Fibroblast of skin of scalp (primary cell): ENCODE measurements at regions not wholly inside any gene's neighbourhood (a gene's known extent, or its start where the extent isn't known, plus 50 kb on each side); places are given as distances from the start of the nearest gene placed in this dataset.
A peak's percentile ranks its signal among the peaks of the same experiment; 100 is the strongest.

Source experiments
- DNase-seq: peaks from one replicate; pipeline ENCODE4 v3.0.0-alpha.2; 2013

DNA sequence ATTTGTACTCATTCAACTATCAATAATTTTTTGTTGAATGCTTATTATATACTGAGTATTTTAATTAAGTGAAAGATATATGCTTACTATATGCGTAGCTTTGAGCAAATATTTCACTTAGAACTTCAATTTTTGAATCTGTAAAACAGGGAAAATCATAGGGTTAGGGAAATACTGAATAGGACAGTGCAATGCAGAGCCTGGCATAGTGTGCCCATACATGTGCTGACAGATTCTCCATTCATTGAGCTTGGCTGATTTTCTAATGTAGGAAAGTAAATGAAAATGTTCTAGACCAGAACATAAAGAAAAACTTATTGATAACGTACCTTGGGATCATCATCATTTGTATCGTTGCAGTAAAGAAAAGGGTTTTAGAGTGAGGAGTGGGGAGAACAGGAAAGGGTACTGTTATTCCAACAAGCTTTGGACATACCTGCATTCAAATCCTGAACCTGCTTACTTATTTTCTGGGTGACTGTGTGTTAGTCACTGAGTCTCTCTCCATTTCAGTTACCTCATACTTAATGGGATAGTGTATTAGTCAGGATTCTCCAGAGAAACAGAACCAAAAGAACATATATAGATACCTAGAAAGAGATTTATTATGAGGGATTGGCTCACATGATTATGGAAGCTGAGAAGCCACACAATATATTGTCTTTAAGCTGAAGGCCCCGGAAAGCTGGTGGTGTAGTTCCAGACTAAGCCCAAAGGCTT is 436.4 kb downstream of the ADAMTS20 start:
- DNase-seq = no peak

GRCh38 chr12:43114316-43114715 is 437.7 kb downstream of the ADAMTS20 start:
- DNase-seq = no peak

- DNase-seq = no peak
Measured at GRCh38 chr12:43113616-43114015, 438.4 kb downstream of the ADAMTS20 start.

- peak; percentile 58 for DNase-seq
Measured at GRCh38 chr12:43113135-43113534, 438.9 kb downstream of the ADAMTS20 start.

DNA sequence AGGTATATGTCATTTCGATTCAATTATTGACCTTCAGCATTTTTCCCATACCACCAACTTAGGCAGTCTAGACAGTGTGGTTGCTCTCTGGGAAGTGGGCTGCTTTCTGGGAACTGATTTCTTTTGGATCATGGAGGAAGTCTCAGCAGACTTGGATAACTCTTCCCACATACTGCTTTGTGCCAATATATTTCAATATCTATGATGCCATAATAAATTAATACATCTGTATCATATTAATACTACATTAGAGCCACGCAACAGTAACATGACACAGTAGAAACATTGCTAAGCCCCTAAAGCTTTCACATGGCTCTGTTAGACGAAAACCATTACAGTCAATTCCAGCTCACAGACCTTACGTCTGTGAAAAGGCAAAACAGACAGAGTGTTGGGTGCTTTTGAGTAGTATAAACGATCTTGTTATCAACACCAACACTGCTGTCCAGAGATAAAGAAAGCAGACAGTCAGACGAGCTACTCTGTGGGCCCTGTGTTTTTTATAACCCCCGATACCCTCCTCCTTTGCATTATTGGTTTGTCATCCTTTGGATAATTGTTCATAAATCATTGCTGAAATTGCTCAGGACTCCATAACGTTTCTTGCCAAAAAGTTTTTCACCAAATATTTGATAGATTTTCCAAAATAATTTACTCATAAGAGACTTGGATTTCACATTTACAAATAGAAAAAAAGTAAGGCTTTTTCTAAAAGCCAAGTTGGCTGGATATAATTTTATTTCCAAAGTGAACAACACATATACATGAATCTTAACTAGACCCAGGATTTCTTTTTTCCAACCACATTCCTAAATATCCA is 439.7 kb downstream of the ADAMTS20 start:
- DNase-seq = peak; percentile 66

- DNase-seq = peak; percentile 50
Measured at GRCh38 chr12:43111608-43112007, 440.4 kb downstream of the ADAMTS20 start.

DNA sequence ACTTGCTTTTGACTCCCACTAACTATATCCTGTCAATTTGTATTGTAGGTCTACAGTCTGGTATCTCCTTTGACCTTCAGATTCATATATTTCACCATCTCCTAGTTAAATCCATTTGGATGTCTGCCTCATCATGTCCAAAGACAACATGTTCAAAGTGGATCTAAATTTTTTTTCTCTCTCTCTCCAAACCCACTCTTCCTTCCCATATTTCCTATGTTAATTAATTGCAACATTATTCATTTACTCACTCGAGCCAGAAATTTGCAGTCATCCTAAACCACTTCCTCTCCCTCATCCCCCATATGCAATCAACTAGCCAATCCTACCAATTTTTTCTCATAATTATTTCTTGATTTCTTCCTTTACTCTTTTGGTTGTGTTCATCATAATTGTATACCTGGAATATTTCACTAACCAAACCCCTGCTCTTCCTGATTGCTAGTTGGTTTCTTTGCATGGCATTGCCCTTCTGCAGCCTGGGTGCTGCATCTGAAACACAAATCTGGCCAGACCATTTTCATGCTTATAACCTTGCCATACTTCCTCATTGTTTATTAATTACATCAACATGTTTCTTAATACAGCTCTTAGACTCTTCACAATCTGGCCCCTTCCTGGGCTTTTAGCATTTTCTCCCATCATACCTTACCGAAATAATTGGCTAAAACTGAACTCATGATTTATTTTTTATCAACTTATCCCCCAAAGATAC is 442.2 kb downstream of the ADAMTS20 start:
- no peak for DNase-seq

DNA sequence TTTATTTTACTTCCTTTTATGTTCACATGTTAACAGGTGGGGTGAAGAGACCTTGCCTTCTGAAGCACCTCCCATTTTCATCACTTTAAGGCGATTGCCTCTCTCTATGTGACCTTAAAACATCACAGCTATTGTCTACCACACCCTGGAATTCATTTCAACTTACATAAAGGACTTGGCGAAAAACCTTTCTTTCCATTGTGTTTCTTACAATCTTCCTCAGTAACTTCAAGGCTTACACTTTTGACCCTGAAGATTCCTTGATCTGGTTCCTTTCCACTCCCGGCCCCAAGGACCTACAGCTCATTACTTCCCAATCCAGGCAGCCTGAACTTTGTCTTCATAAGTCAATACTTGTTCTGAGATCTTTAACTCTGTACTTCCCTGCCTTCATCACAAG is 443.3 kb downstream of the ADAMTS20 start:
- no peak for DNase-seq

DNA sequence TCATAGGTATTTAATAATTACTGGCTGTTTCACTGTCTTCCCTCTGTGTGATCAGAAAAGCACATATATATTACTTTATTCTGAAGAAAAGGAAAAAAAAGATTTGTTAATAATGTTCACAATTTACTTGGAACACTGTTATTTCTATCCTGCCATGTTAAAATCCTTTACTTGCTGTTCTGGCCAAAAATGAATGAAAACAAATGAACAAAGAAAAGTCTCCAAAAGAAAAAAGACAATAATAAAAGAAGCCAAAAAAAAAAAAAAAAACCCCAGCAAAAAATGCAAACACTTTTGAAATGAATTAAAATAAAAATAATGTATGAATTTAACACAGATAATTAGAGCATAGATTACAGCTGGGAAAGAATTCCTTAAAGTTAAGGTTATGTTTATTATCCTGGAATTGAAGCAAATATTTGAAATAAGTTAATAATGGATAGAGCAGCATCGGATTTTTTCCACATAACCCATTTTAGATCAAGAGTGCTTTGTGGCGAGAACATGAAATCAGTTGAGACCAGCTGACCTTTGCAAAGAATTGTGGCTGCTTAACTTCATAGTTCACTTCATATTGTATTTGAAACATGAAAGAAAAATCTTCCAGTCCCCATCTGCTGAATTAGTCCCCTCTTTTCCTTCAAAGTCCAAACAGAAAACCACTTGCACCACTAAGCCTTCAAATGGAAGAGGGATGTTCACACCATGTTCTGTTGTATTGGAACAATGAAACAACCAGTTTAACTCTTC is 444.8 kb downstream of the ADAMTS20 start:
- no peak for DNase-seq

GRCh38 chr12:43106355-43106754 is 445.6 kb downstream of the ADAMTS20 start:
- DNase-seq = no peak

- DNase-seq = no peak
Measured at GRCh38 chr12:43105426-43105981, 446.5 kb downstream of the ADAMTS20 start.

DNA sequence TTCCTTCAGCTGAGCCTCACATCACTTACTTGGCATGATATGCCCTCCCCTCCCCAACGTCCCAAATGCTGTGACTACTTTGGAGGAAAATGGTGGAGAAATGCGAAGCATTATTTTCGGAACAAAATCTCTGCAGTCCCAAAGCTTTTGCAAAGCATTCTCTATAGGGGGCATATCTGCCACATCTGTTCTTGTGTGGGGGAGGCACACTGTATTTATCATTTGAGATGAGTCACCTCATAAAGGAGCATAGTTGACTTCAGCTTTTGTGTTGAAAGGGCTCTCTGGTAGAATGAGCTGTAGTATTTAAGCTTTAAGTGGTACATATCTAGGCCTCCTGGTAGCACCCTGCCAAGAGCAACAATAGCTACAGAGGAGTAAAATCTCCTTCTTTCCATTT is 447.5 kb downstream of the ADAMTS20 start:
- peak; percentile 73 for DNase-seq

GRCh38 chr12:43103866-43104265 is 448.1 kb downstream of the ADAMTS20 start:
- DNase-seq = no peak

- DNase-seq = peak; percentile 18
Measured at GRCh38 chr12:43102546-43103264, 449.3 kb downstream of the ADAMTS20 start.

GRCh38 chr12:43100231-43100630 is 451.8 kb downstream of the ADAMTS20 start:
- DNase-seq = no peak

DNA sequence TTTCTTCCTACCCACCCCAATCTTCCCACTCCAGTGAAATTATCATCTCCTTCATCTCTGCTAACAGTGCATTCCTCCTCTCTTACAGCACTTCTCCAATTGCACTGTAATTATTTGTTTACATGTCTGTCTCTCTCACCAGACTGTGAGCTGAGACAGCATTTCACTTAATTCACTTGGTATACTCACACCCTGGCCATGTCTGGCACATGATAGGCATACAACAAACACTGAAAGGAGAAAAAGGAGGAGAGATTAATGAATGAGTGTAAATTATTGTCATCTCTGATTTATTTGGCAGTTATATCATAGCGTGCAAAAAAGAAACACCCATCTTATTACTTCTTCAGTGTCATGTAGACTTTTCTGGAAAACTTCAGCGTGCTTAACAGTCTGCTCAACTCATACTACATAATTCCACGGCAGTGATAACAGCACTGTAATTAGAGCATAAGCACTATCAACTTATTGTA is 452.3 kb downstream of the ADAMTS20 start:
- no peak for DNase-seq

DNA sequence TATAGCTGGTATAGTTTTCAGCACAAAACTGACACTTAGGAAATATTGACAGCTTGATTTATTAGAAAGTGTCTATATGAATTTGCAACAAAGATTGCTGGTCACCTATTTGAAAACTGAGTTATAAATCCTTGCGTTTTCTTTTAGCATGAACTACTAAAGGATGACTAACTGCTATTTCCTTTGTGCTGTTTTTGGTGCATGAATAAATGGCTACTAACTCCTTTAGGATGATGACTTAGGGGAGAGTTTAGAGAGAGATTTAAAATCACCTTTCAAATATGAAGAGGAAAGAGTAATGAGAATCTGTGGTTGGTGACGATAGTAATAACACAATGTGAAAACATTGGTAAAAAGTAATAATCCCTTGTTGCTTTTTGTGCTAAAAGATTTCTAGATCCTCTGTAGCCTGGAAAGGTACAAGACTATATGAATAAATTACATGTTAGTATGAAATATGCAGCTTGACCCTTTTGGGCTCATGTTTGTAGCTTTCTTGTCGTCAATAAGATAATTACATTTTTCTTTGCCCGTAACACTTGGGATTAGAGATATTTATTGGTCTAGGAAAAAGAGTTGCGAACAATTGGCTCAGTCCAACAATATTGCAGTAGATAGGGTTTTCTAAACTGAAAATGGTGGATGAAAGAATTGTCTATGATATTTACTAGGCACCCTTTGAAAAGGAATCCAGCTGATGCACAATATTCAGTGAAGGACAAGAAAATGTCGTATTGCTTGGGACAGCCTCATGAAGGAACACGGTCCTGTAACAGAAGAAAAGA is 453.0 kb downstream of the ADAMTS20 start:
- DNase-seq = no peak

DNA sequence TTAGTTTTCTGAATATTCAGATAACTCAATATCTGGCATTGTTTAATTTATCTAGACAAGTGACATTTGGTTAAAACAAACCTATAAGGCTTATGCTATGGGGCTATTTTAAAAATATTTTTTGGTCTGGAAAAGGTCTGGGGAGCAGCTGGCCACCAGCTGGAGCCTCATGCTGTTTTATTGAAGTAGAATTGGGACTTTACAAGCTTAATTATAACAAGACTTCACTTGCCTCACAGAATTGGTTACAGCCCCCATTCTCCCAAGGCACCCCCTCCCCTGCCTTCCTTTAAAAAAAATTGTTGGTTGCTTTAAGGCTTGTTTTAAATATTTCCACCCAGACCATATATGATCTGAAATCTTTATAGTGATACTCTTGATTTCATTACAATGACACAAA is 453.9 kb downstream of the ADAMTS20 start:
- no peak for DNase-seq

- DNase-seq = no peak
Measured at GRCh38 chr12:43097471-43097870, 454.5 kb downstream of the ADAMTS20 start.

- DNase-seq = no peak
Measured at GRCh38 chr12:43095669-43096280, 456.2 kb downstream of the ADAMTS20 start.
